ENCODE measurements at regions not wholly inside any gene's neighbourhood (a gene's known extent, or its start where the extent isn't known, plus 50 kb on each side); places are given as distances from the start of the nearest gene placed in this dataset.
A peak's percentile ranks its signal among the peaks of the same experiment; 100 is the strongest.

DNA sequence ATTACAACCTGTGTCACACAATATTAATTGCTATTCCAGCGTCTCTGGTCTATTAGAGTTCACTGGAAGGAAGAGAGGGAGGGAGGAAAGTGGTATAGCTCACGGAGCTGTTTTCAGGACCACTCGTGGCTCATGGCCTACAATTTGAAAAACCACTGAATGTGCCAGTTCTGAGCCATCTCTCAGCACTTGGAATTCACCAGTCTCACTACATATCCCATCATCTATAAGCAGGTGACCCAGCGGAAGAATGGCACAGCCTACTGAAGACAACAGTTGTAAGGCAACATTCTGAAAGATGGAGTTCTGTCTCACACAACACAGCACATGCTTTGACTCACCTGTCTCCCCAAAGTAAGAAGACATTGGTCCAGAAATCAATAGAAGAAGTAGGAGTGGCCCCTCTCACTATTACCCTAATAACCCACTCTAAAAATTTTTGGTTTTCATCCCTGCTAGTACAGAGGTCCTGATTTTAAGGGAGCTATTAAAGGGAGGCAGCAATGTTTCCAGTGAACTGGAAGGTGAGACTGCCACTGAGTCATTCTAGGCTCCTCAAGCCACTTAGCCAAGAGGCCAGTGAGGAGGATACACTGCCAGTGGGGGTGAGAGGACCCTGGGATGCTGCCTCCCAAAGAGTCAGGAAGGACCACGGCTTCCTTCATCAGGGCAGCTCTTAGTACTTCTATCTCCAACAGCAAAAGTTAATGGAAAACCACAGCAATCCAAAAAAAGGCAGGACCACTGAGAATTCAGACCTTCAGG is 50.0 kb upstream of the DOCK9 start:
- Mint-ChIP-seq H3K27ac (peak overlapping the region; percentile 48), H3K4me1 (peaks cover 76% of the 10 kb centered on the region), H3K9me3 (no peaks in the 10 kb centered on the region), H3K36me3 (peaks cover 17% of the 10 kb centered on the region), H3K27me3 (no peaks in the 10 kb centered on the region), H3K4me3 (no peak overlapping the region)
- DNase-seq = no peak

DNA sequence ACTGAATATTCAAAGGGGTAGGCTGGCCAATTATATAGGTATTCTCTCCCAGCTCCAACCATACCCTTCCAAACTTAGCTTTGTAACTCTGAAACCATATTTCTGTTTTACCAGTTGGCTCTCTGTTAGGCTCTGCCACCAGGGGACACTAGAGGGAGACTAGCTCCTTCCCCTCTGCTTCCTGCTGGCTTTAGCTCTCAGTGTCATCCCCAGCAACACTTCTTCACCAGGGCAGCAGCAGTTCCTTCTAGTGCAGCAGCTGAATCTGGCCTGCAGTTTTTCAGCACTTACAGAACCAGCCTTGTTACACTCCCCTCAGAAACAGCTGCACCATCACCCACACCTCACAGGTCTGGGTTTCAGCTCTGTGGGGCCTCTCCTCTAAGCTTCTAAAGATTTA is 51.0 kb upstream of the DOCK9 start:
- no peak for DNase-seq
- Mint-ChIP-seq H3K4me1 (peaks cover 76% of the 10 kb centered on the region), H3K4me3 (no peak overlapping the region)

GRCh38 chr13:99029576-99029975 is 51.7 kb upstream of the DOCK9 start:
- H3K27ac Mint-ChIP-seq = no peak overlapping the region
- peaks cover 17% of the 10 kb centered on the region for H3K36me3 Mint-ChIP-seq
- H3K4me3 Mint-ChIP-seq = no peak overlapping the region
- H3K4me1 Mint-ChIP-seq = peaks cover 74% of the 10 kb centered on the region
- DNase-seq = no peak
- H3K9me3 Mint-ChIP-seq = no peaks in the 10 kb centered on the region
- H3K27me3 Mint-ChIP-seq = no peaks in the 10 kb centered on the region

More for the DNA sequence above, 51.0 kb upstream of the DOCK9 start:
- no peaks in the 10 kb centered on the region for H3K27me3 Mint-ChIP-seq
- peaks cover 17% of the 10 kb centered on the region for H3K36me3 Mint-ChIP-seq
- no peak overlapping the region for H3K27ac Mint-ChIP-seq
- no peaks in the 10 kb centered on the region for H3K9me3 Mint-ChIP-seq

GRCh38 chr13:99030326-99030725 is 52.5 kb upstream of the DOCK9 start:
- Mint-ChIP-seq H3K4me3 (no peak overlapping the region), H3K27me3 (no peaks in the 10 kb centered on the region), H3K9me3 (no peaks in the 10 kb centered on the region), H3K36me3 (peaks cover 24% of the 10 kb centered on the region), H3K4me1 (peaks cover 67% of the 10 kb centered on the region), H3K27ac (no peak overlapping the region)
- DNase-seq = no peak

GRCh38 chr13:99031832-99032231 is 54.0 kb upstream of the DOCK9 start:
- H3K4me3 Mint-ChIP-seq = no peak overlapping the region
- peaks cover 1% of the 10 kb centered on the region for H3K9me3 Mint-ChIP-seq
- peaks cover 53% of the 10 kb centered on the region for H3K4me1 Mint-ChIP-seq
- peaks cover 31% of the 10 kb centered on the region for H3K36me3 Mint-ChIP-seq
- H3K27ac Mint-ChIP-seq = no peak overlapping the region
- H3K27me3 Mint-ChIP-seq = no peaks in the 10 kb centered on the region
- no peak for DNase-seq

DNA sequence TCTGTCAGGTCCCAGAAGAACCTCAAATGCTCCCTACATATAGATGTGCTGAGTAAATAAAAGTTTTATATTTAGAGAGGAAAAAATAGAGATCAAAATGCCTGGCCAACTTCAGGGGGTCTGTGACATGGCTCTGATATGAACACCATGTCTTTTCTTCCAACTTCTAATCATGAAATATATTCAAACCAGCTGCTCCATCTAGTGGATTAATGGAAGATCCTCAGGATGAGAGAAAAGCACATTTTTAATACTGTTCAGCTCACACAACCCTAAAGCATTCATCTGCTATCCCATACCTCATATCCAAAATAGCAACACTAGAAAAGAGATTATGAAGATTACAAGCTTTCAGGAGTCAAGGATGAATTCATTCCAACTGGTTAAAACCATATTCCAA is 56.0 kb upstream of the DOCK9 start:
- Mint-ChIP-seq H3K4me3 (no peak overlapping the region), H3K4me1 (peaks cover 37% of the 10 kb centered on the region), H3K27ac (no peak overlapping the region)

GRCh38 chr13:99034333-99035085 is 56.6 kb upstream of the DOCK9 start:
- no peak for DNase-seq
- Mint-ChIP-seq H3K27me3 (no peaks in the 10 kb centered on the region), H3K27ac (no peak overlapping the region), H3K4me1 (peaks cover 38% of the 10 kb centered on the region), H3K36me3 (peaks cover 18% of the 10 kb centered on the region), H3K4me3 (no peak overlapping the region), H3K9me3 (peaks cover 1% of the 10 kb centered on the region)

More for the DNA sequence above, 56.0 kb upstream of the DOCK9 start:
- DNase-seq = no peak
- peaks cover 20% of the 10 kb centered on the region for H3K36me3 Mint-ChIP-seq
- H3K27me3 Mint-ChIP-seq = no peaks in the 10 kb centered on the region
- H3K9me3 Mint-ChIP-seq = peaks cover 1% of the 10 kb centered on the region

DNA sequence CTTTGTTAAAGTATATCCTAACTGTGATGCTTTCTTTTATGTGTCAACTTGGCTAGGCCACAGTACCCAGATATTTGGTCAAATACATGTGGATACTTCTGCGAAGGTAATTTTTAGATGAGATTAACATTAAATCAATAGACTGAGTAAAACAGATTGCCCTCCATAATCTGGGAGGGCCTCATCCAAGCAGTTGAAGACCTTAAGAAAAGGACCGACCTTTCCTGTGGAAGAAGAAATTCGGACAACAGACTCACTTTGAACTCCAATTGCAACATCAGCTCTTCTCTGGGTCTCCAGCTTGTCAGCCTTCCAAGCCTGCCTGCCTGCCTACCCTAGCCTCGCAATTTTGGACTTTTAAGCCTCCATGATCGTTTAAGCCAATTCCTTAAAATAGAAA is 57.9 kb upstream of the DOCK9 start:
- no peak for DNase-seq
- Mint-ChIP-seq H3K36me3 (peaks cover 24% of the 10 kb centered on the region), H3K4me3 (no peak overlapping the region), H3K9me3 (peaks cover 1% of the 10 kb centered on the region), H3K4me1 (peaks cover 35% of the 10 kb centered on the region), H3K27me3 (no peaks in the 10 kb centered on the region), H3K27ac (no peak overlapping the region)

DNA sequence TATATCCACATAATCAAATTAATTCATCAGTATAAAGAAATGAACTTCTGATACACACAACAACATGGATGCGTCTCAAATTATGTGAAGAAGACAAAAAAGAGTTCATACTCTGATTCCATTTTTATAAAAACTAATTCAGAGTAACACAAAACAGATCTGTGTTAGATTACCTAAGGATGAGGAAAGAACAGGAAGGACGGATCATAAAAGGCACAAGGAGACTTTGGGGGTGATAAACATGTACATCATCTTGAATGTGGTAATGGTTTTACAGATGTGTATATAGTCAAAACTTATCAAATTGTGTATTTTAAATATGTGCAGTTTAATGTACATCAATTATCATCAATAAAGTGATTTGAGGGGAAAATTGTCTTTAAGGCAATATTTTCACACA is 59.9 kb upstream of the DOCK9 start:
- H3K9me3 Mint-ChIP-seq = peaks cover 1% of the 10 kb centered on the region
- H3K4me1 Mint-ChIP-seq = peaks cover 46% of the 10 kb centered on the region
- H3K36me3 Mint-ChIP-seq = peaks cover 24% of the 10 kb centered on the region
- DNase-seq = no peak
- no peaks in the 10 kb centered on the region for H3K27me3 Mint-ChIP-seq
- H3K4me3 Mint-ChIP-seq = no peak overlapping the region
- H3K27ac Mint-ChIP-seq = no peak overlapping the region

DNA sequence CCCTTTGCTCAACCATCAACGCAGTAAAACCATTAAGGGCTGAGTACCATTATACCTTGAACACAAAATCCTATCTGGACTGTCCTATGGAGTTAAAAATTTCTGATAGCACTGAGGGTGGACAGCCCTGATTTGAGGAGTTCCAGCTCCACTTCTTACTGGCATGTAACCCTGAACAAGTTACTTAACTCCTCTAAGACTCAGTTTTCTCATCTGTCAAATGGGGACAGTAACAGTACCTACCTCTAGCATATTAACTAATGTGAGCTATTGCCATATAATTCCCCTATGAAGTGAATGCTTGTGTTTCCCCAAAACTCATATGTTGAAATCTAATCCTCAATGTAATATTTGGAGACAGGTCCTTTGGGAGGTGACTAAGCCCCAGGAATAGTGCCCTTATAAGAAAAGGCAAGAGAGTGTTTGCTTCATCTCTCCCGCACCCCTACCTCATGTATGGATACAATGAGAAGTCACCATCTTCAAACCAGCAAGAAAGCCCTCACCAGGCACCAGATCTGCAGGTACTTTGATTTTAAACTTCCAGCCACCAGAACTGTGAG is 61.9 kb upstream of the DOCK9 start:
- H3K27ac Mint-ChIP-seq = no peak overlapping the region
- peaks cover 1% of the 10 kb centered on the region for H3K9me3 Mint-ChIP-seq
- no peaks in the 10 kb centered on the region for H3K27me3 Mint-ChIP-seq
- peaks cover 22% of the 10 kb centered on the region for H3K36me3 Mint-ChIP-seq
- DNase-seq = no peak
- H3K4me1 Mint-ChIP-seq = peaks cover 50% of the 10 kb centered on the region
- no peak overlapping the region for H3K4me3 Mint-ChIP-seq

GRCh38 chr13:99040536-99041131 is 62.8 kb upstream of the DOCK9 start:
- H3K27ac Mint-ChIP-seq = no peak overlapping the region
- peaks cover 59% of the 10 kb centered on the region for H3K4me1 Mint-ChIP-seq
- H3K27me3 Mint-ChIP-seq = no peaks in the 10 kb centered on the region
- peaks cover 18% of the 10 kb centered on the region for H3K36me3 Mint-ChIP-seq
- H3K9me3 Mint-ChIP-seq = peaks cover under 1% of the 10 kb centered on the region
- H3K4me3 Mint-ChIP-seq = no peak overlapping the region
- no peak for DNase-seq

DNA sequence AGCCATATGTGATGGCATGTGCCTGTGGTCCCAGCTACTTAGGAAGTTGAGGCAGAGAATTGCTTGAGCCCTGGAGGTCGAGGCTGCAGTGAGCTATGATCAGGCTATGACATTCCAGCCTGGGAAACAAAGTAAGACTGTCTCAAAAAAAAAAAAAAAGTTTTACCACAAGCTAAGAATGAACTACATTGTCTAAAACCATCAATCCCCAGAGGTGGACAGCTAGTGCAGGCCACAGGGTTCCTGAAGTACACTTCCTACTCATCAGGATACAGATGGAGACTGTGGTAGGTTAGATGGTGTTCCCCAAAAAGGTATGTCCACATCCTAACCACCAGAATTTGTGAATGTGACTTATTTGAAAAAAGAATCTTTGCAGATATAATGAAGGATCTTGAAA is 63.5 kb upstream of the DOCK9 start:
- Mint-ChIP-seq H3K9me3 (no peaks in the 10 kb centered on the region), H3K27ac (peak overlapping the region; percentile 51), H3K27me3 (no peaks in the 10 kb centered on the region), H3K36me3 (peaks cover 14% of the 10 kb centered on the region), H3K4me1 (peaks cover 66% of the 10 kb centered on the region), H3K4me3 (no peak overlapping the region)
- no peak for DNase-seq

- Mint-ChIP-seq H3K36me3 (peaks cover 14% of the 10 kb centered on the region), H3K27me3 (no peaks in the 10 kb centered on the region), H3K4me3 (no peak overlapping the region), H3K9me3 (no peaks in the 10 kb centered on the region), H3K27ac (peak overlapping the region; percentile 51), H3K4me1 (peaks cover 70% of the 10 kb centered on the region)
- no peak for DNase-seq
Measured at GRCh38 chr13:99041788-99042187, 63.9 kb upstream of the DOCK9 start.

DNA sequence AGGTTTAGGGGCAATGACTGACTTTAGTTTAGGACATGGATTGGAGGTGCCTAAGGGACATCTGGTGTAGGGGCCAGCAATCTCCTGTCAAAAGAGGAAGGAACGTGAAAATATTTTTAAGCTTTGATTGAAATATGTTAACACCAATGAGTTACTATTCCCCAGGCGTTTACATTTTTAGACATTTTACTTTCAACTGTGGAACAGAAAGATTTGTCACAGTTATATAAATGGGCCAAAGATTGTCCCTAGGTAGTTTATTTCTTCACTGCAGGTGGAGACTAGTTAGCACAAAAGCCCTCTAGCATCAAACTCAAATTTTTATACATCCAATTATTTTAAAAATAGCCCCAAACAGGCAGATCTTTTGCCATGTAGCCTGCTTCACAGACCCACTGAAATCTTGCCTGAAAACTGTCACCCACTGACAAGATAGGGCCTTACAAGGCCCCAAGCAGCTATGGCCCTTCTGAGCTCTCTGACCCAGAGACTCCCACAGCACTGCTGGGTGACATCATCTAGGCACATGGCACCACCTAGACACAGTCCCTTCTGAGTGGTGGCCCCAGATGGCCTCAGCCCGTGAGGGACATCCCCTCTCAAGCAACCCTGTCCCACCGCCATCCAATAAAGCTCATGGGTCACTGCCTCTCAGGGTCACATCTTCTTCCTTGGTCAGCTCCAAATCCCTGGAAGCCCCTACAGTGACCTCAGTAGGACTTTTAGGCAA is 64.8 kb upstream of the DOCK9 start:
- peaks cover 72% of the 10 kb centered on the region for H3K4me1 Mint-ChIP-seq
- no peak for DNase-seq
- no peaks in the 10 kb centered on the region for H3K9me3 Mint-ChIP-seq
- no peak overlapping the region for H3K27ac Mint-ChIP-seq
- no peaks in the 10 kb centered on the region for H3K27me3 Mint-ChIP-seq
- peaks cover 14% of the 10 kb centered on the region for H3K36me3 Mint-ChIP-seq
- H3K4me3 Mint-ChIP-seq = no peak overlapping the region

DNA sequence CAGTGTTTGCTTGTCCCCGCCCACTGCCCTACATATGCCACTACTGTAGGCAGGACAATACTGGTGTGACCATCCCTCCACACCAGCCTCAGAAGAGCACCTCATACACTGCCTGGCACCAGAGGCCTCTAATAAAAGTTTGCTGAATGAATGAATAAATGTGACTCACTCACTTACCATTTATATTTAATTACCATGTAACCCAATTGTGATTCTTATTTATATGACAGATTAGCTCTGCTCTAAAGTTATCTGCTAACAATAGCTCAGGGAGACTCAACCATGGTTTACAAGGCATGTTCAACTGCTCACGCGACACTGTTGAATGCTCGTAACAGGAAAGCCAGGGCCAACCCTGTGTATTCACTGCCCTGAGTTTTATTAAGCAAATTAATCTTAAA is 66.0 kb upstream of the DOCK9 start:
- no peaks in the 10 kb centered on the region for H3K9me3 Mint-ChIP-seq
- H3K4me1 Mint-ChIP-seq = peaks cover 76% of the 10 kb centered on the region
- peaks cover 12% of the 10 kb centered on the region for H3K36me3 Mint-ChIP-seq
- H3K4me3 Mint-ChIP-seq = no peak overlapping the region
- H3K27ac Mint-ChIP-seq = no peak overlapping the region
- no peak for DNase-seq
- no peaks in the 10 kb centered on the region for H3K27me3 Mint-ChIP-seq

All from activated naive CD8-positive, alpha-beta T cell treated with anti-CD3 and anti-CD28 coated beads for 36 hours (primary cell).